Spleen (tissue), 11 donors: ENCODE measurements at regions not wholly inside any gene's neighbourhood (a gene's known extent, or its start where the extent isn't known, plus 50 kb on each side); places are given as distances from the start of the nearest gene placed in this dataset.

Experiments
- DNase-seq: peaks from one replicate; pipeline ENCODE4 v3.0.0-alpha.2; 2020
- H3K27ac ChIP-seq, 8 donors: fragments of 200-600 bp; sonication (generic) in 7 of 8; 1 replicate in 4 of 8; 2 replicates in 4 of 8; pipeline versions ENCODE4 v1.5.0 to v1.8.0; 2016 to 2021; ENCODE audit warnings: inconsistent platforms in 4 of 8, mild to moderate bottlenecking in 4 of 8, moderate library complexity in 1 of 8
- H3K27me3 ChIP-seq, 7 donors: fragments of 200-600 bp; sonication (generic) in 6 of 7; replicated peaks in 1 of 7; 1 replicate in 4 of 7; 2 replicates in 3 of 7; pipeline versions ENCODE4 v1.5.0 to v1.8.0; 2016 to 2021; ENCODE audit warnings: inconsistent platforms in 3 of 7, mild to moderate bottlenecking in 1 of 7
- H3K36me3 ChIP-seq, 6 donors: fragments of 200-600 bp; sonication (generic) in 5 of 6; 1 replicate in 4 of 6; 2 replicates in 2 of 6; pipeline versions ENCODE4 v1.5.0 to v1.8.0; 2016 to 2021; ENCODE audit warnings: inconsistent platforms in 2 of 6
- H3K4me1 ChIP-seq, 6 donors: fragments of 200-600 bp; sonication (generic) in 5 of 6; 1 replicate in 3 of 6; 2 replicates in 3 of 6; pipeline versions ENCODE4 v1.5.0 to v1.8.0; 2016 to 2021; ENCODE audit warnings: inconsistent platforms in 3 of 6
- H3K4me3 ChIP-seq, 8 donors: fragments of 200-600 bp; sonication (generic) in 7 of 8; 1 replicate in 4 of 8; 2 replicates in 4 of 8; pipeline versions ENCODE4 v1.5.0 to v1.8.0; 2016 to 2021; ENCODE audit warnings: inconsistent platforms in 4 of 8, mild to moderate bottlenecking in 4 of 8, moderate library complexity in 2 of 8
- H3K9me3 ChIP-seq, 8 donors: fragments of 200-600 bp; sonication (generic) in 7 of 8; 1 replicate in 4 of 8; 2 replicates in 4 of 8; pipeline versions ENCODE4 v1.5.0 to v1.8.0; 2016 to 2021; ENCODE audit warnings: inconsistent platforms in 4 of 8
- POLR2A ChIP-seq, 3 donors: fragments of 450-650 bp; IDR thresholded peaks; one replicate each; pipeline ENCODE4 v1.5.1; 2017; ENCODE audit warnings: antibody characterized with exemption in 3 of 3, mild to moderate bottlenecking in 1 of 3
- POLR2AphosphoS5 ChIP-seq, 3 donors: sonication (generic); formaldehyde crosslinking; IDR thresholded peaks; one replicate each; pipeline ENCODE4 v1.5.1; 2017; ENCODE audit warnings: antibody characterized with exemption in 3 of 3
- WGBS, 5 donors: extraction: QIAGEN DNeasy Blood & Tissue Kit in 3 of 5; methylation state at CpG; one replicate each; pipeline versions ENCODE4 v1.1.5 to v1.1.7; 2013 to 2018; 5-methylcytosine and 5-hydroxymethylcytosine counted together
- intact Hi-C: fragments of 100-400 bp; cut with DNase I; formaldehyde crosslinking; loops from one replicate; pipeline ENCODE4 v1.15.0; 2023; ENCODE audit warnings: low total_unique reads
- TF ChIP-seq, protein P1 (sequence below), 11 experiments: fragments of 200-600 bp in 7 of 11; fragments of 450-650 bp in 4 of 11; sonication (generic) in 4 of 11; IDR thresholded peaks in 8 of 11; conservative IDR thresholded peaks in 3 of 11; 1 replicate in 7 of 11; 2 replicates in 4 of 11; pipeline versions ENCODE4 v1.4.0 to v1.8.0; 2016 to 2021; ENCODE audit warnings: antibody characterized with exemption in 11 of 11, inconsistent platforms in 4 of 11, mild to moderate bottlenecking in 1 of 11
- donor health status: healthy with polysubstance abuse.
- donor health status: DM: no; HTN: no; CAD: no; lungs with moderate emphysema.
- donor health status: DM: no; HTN: no; CAD: no.
- donor health status: Bipolar disorder and iron deficiency.
- donor health status: healthy.
- donor health status: DM: no; HTN: no; CAD: no.
- donor health status: DM: yes; HTN: yes; CAD: no.

DNA sequence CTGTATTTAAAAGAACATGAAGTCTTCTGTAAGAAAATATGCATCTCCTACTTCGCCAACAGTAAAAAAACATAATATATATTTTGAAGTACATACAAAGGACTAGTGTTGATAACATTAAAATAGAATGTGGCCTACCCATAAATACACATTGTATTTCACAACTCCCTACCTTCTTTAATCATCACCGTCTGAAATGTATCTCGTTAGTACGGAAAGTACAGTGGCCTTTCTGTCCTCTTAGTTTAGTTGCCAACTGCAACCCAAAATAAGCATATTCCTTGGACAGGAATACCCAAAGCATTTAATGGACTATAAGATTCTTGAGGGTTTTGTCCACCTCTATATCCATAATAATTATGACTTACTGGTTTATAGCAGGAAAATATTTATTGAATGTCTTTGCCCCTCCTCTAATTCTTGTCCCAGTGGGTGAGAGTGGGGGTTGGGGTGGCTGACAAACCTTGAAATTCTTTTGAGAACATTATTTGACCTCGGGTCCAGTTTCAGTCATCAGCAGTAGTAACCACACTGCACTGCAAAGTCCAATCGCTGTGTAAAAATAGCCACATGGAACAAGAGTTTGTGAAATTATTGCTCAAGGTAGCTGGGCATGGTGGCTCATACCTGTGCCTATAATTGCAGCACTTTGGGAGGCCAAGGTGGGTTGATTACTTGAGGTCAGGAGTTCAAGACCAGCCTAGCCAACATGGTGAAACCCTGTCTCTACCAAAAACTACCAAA, 474.5 kb downstream of the KLHL13 start:
- H3K4me1 ChIP-seq, result no peaks in the 10 kb centered on the region
- H3K9me3 ChIP-seq, result no peaks in the 10 kb centered on the region
- H3K27ac ChIP-seq, result no peak overlapping the region
- H3K36me3 ChIP-seq, result no peaks in the 10 kb centered on the region
- no peaks in the 10 kb centered on the region for H3K27me3 ChIP-seq
- no peak overlapping the region for H3K4me3 ChIP-seq
- WGBS, 5 donors, result 73 to 91% (median 78%) methylated on average over 5 to 6 of the region's 6 CpGs
- TF ChIP-seq, protein P1, sequence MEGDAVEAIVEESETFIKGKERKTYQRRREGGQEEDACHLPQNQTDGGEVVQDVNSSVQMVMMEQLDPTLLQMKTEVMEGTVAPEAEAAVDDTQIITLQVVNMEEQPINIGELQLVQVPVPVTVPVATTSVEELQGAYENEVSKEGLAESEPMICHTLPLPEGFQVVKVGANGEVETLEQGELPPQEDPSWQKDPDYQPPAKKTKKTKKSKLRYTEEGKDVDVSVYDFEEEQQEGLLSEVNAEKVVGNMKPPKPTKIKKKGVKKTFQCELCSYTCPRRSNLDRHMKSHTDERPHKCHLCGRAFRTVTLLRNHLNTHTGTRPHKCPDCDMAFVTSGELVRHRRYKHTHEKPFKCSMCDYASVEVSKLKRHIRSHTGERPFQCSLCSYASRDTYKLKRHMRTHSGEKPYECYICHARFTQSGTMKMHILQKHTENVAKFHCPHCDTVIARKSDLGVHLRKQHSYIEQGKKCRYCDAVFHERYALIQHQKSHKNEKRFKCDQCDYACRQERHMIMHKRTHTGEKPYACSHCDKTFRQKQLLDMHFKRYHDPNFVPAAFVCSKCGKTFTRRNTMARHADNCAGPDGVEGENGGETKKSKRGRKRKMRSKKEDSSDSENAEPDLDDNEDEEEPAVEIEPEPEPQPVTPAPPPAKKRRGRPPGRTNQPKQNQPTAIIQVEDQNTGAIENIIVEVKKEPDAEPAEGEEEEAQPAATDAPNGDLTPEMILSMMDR (IDR thresholded peaks at IDR 0.05 in 8 of 11, conservative IDR thresholded peaks at IDR 0.05 in 3 of 11), result no peak
- no peak for TF ChIP-seq POLR2AphosphoS5 (IDR thresholded peaks at IDR 0.05)
- no peak for TF ChIP-seq POLR2A (IDR thresholded peaks at IDR 0.05)
- no peak for DNase-seq
- intact Hi-C loops, result no loop called here

DNA sequence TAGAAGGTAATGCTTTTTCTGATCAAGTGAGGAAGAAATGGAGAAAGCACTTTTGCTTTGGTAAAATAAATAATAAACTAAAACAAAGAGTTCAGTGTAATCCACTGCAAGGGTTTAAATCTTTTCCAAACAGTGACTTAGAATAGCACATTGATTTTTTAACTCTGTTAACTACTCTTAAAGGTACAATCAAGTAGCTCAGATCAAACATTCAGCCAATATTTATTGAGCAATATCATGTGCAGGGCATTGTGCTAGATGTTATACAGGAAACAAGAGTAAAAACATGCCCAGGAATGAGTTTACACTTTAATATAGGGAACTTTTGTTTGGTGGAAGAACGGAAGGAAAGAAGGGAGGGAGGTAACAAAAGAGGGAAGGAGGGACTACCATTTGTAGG, 479.8 kb downstream of the KLHL13 start:
- H3K4me3 ChIP-seq, result no peak overlapping the region
- no peaks in the 10 kb centered on the region for H3K4me1 ChIP-seq
- intact Hi-C loops, result no loop called here
- H3K27me3 ChIP-seq, result no peaks in the 10 kb centered on the region
- no peak overlapping the region for H3K27ac ChIP-seq
- no peaks in the 10 kb centered on the region for H3K36me3 ChIP-seq
- H3K9me3 ChIP-seq, result no peaks in the 10 kb centered on the region
- TF ChIP-seq POLR2A (IDR thresholded peaks at IDR 0.05) (no peak), POLR2AphosphoS5 (IDR thresholded peaks at IDR 0.05) (no peak)
- TF ChIP-seq, protein P1 (IDR thresholded peaks at IDR 0.05 in 8 of 11, conservative IDR thresholded peaks at IDR 0.05 in 3 of 11), result no peak
- DNase-seq, result no peak
- 40 to 60% (median 45%) methylated on average over 1 of the region's 1 CpG for WGBS, 5 donors

DNA sequence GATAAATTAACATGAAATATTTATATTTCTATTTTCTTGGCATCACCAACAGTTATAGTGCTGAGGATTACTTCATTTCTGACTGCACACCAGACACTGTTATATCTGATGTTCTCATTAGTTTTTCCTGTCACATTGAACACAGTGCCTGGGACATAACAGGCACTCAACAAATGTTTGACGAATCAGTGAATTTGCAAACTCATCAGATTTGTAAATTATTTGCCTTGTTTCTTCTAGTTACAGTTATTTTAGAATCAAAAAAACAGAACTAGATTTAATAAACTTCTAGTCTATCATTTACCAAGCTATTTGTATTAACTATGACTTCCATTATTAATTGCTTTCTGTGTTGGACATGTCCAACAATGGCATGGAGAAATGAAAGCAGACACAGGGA, 483.3 kb downstream of the KLHL13 start:
- Histone ChIP-seq H3K36me3 (no peaks in the 10 kb centered on the region), H3K4me3 (no peak overlapping the region), H3K27me3 (no peaks in the 10 kb centered on the region), H3K27ac (no peak overlapping the region), H3K4me1 (no peaks in the 10 kb centered on the region), H3K9me3 (no peaks in the 10 kb centered on the region)
- intact Hi-C loops, result no loop called here
- TF ChIP-seq POLR2AphosphoS5 (IDR thresholded peaks at IDR 0.05) (no peak), POLR2A (IDR thresholded peaks at IDR 0.05) (no peak)
- TF ChIP-seq, protein P1 (IDR thresholded peaks at IDR 0.05 in 8 of 11, conservative IDR thresholded peaks at IDR 0.05 in 3 of 11), result no peak
- WGBS, 5 donors, result 50 to 95% (median 81%) methylated on average over 1 of the region's 1 CpG
- DNase-seq, result no peak

DNA sequence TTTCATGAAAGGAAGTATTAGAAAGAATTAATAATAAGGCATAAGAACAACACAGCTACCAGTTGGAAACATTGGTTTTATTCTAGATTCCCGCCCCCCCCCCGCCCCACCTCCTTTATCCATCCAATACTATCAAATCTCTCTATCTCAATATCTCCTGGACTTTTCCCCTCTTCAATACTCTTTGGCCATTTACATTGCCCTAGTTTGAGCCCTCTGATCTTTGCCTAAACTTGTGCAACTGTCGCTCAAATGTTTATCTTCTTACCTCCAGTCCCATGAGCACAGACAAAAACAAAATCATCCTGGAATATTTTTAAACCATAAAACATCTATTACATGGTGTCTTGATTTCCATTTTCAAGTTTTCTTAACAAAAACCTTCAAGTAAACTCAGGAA, 488.2 kb downstream of the KLHL13 start:
- H3K36me3 ChIP-seq, result no peaks in the 10 kb centered on the region
- no peak for DNase-seq
- H3K4me3 ChIP-seq, result no peak overlapping the region
- intact Hi-C loops, result no loop called here
- H3K27ac ChIP-seq, result no peak overlapping the region
- WGBS, 5 donors, result 63 to 98% (median 76%) methylated on average over 3 of the region's 3 CpGs
- H3K9me3 ChIP-seq, result no peaks in the 10 kb centered on the region
- TF ChIP-seq POLR2A (IDR thresholded peaks at IDR 0.05), result no peak
- TF ChIP-seq, protein P1 (IDR thresholded peaks at IDR 0.05 in 8 of 11, conservative IDR thresholded peaks at IDR 0.05 in 3 of 11), result no peak
- TF ChIP-seq POLR2AphosphoS5 (IDR thresholded peaks at IDR 0.05), result no peak
- H3K4me1 ChIP-seq, result no peaks in the 10 kb centered on the region
- H3K27me3 ChIP-seq, result no peaks in the 10 kb centered on the region
